ENCODE measurements at regions not wholly inside any gene's neighbourhood (a gene's known extent, or its start where the extent isn't known, plus 50 kb on each side); places are given as distances from the start of the nearest gene placed in this dataset.

DNA sequence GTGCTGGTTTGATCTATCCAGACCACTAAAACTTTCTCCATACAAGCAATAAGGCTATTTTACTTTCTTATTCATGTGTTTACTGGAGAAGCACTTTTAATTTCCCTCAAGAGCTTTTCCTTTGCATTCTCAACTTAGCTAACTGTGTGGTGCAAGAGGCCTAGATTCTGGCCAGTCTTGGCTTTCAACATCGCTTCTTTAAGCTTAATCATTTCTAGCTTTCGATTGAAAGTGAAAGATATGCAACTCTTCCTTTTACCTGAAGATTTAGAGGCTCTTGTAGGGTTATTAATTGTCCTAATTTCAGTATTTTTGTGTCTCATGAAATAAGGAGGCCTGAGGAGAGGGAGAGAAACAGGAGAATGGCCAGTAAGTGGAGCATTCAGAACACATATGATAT is 234.8 kb upstream of the GADL1 start:
- TF ChIP-seq CTCF (conservative IDR thresholded peaks at IDR 0.05; ENCODE audit: low read depth, low read length) (no peak), MXI1 (IDR thresholded peaks at IDR 0.05; ENCODE audit: borderline replicate concordance, low read depth, low read length) (no peak), POLR2A (IDR thresholded peaks at IDR 0.05; ENCODE audit: low read depth, low read length) (no peak), USF2 (IDR thresholded peaks at IDR 0.05; ENCODE audit: low read depth, low read length) (no peak), MAFK (IDR thresholded peaks at IDR 0.05; ENCODE audit: low read depth, low read length) (no peak), RFX5 (IDR thresholded peaks at IDR 0.05; ENCODE audit: low read depth, low read length) (no peak)

Data from IMR-90 (cell line).